Myocyte (in vitro differentiated cells): ENCODE measurements at regions not wholly inside any gene's neighbourhood (a gene's known extent, or its start where the extent isn't known, plus 50 kb on each side); places are given as distances from the start of the nearest gene placed in this dataset. TPM values are rescaled to one million over a fixed set of nuclear protein-coding genes. Genes with fewer than 3 reads are reported as not detected.

Experiments used
- DNase-seq: peaks from one replicate; pipeline ENCODE4 v3.0.0-alpha.2; 2012; ENCODE audit warnings: low read depth
- microRNA counts: library from miRNA; unstranded; fragments of <30 nt; microRNA quantifications from one replicate; lab custom pipeline; 2016
- microRNA-seq: library from miRNA; unstranded; fragments of <30 nt; microRNA quantifications from one replicate; pipeline ENCODE4, GENCODE V29; 2016

- DNase-seq = no peak
Measured at GRCh38 chr6:155505608-155505989, 50.0 kb upstream of the NOX3 start.

MicroRNA genes in the stretch of these regions (microRNA counts, 767-probe panel; counts per million panel counts)
- microRNA hsa-miR-1202 (lab: Ali Mortazavi, UCI) = not detected

Small RNA genes in the stretch of these regions (microRNA-seq; reads per million reads assigned to microRNA genes)
- not detected for gene MIR1202
